Esophagus squamous epithelium (tissue), 4 donors: ENCODE measurements at regions not wholly inside any gene's neighbourhood (a gene's known extent, or its start where the extent isn't known, plus 50 kb on each side); places are given as distances from the start of the nearest gene placed in this dataset.

ENCODE experiments used
- CTCF ChIP-seq, 6 experiments: fragments of 450-650 bp in 4 of 6; fragments of 200-600 bp in 2 of 6; sonication (generic) in 2 of 6; IDR thresholded peaks; one replicate each; pipeline ENCODE4 v1.5.1; 2016 to 2019; ENCODE audit warnings: antibody characterized with exemption in 6 of 6, mild to moderate bottlenecking in 4 of 6, moderate library complexity in 4 of 6
- POLR2A ChIP-seq, 4 donors: fragments of 450-650 bp; IDR thresholded peaks; one replicate each; pipeline ENCODE4 v1.6.1; 2017; ENCODE audit warnings: antibody characterized with exemption in 4 of 4, mild to moderate bottlenecking in 4 of 4, moderate library complexity in 3 of 4

- TF ChIP-seq CTCF (IDR thresholded peaks at IDR 0.05) (no peak), POLR2A (IDR thresholded peaks at IDR 0.05) (no peak)
Observed at GRCh38 chr5:25891691-25892090, 1146.7 kb downstream of the CDH9 start.
